ENCODE measurements at regions not wholly inside any gene's neighbourhood (a gene's known extent, or its start where the extent isn't known, plus 50 kb on each side); places are given as distances from the start of the nearest gene placed in this dataset.

DNA sequence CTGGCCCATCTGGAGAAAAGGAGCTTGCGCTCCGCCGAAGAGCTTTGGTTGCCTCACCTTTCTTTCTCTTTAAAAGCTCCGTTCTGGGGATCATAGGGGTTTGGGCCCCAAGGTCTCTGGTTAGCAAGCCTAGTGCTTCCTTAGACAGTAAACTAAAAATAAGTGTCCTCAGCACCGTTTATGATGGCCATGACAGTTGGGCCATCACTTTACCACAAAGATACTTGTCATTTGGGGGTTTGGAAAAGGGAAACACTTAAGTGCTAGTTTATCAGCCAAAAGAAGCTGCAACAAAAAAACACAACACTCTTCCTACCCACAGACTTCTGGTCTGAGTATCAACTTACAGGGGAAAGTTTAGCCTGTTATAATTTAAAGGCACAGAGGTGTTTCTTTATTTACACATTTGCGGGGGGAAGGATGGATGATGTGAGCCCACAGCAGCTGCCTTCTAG, 88.4 kb upstream of the CD44 start:
- DNase-seq = no peak
- Histone ChIP-seq H3K27me3 (no peaks in the 10 kb centered on the region), H3K36me3 (no peaks in the 10 kb centered on the region), H3K4me1 (peaks cover 0 to 25% (median 1%) of the 10 kb centered on the region in 4 donors), H3K4me3 (no peak overlapping the region), H3K27ac (peak overlapping the region in 1 of 5 donors; percentile 5), H3K9me3 (no peaks in the 10 kb centered on the region)
- no peak for TF ChIP-seq POLR2A (IDR thresholded peaks at IDR 0.05)
- no peak for TF ChIP-seq POLR2AphosphoS5 (IDR thresholded peaks at IDR 0.05)
- TF ChIP-seq, protein P1, sequence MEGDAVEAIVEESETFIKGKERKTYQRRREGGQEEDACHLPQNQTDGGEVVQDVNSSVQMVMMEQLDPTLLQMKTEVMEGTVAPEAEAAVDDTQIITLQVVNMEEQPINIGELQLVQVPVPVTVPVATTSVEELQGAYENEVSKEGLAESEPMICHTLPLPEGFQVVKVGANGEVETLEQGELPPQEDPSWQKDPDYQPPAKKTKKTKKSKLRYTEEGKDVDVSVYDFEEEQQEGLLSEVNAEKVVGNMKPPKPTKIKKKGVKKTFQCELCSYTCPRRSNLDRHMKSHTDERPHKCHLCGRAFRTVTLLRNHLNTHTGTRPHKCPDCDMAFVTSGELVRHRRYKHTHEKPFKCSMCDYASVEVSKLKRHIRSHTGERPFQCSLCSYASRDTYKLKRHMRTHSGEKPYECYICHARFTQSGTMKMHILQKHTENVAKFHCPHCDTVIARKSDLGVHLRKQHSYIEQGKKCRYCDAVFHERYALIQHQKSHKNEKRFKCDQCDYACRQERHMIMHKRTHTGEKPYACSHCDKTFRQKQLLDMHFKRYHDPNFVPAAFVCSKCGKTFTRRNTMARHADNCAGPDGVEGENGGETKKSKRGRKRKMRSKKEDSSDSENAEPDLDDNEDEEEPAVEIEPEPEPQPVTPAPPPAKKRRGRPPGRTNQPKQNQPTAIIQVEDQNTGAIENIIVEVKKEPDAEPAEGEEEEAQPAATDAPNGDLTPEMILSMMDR (IDR thresholded peaks at IDR 0.05) = no peak
- TF ChIP-seq EP300 (IDR thresholded peaks at IDR 0.05) = no peak
- WGBS, 5 donors = 60 to 76% (median 68%) methylated on average over 6 of the region's 6 CpGs
- intact Hi-C loops (cut with DNase I; ENCODE audit: low total_unique reads) = no loop called here

DNA sequence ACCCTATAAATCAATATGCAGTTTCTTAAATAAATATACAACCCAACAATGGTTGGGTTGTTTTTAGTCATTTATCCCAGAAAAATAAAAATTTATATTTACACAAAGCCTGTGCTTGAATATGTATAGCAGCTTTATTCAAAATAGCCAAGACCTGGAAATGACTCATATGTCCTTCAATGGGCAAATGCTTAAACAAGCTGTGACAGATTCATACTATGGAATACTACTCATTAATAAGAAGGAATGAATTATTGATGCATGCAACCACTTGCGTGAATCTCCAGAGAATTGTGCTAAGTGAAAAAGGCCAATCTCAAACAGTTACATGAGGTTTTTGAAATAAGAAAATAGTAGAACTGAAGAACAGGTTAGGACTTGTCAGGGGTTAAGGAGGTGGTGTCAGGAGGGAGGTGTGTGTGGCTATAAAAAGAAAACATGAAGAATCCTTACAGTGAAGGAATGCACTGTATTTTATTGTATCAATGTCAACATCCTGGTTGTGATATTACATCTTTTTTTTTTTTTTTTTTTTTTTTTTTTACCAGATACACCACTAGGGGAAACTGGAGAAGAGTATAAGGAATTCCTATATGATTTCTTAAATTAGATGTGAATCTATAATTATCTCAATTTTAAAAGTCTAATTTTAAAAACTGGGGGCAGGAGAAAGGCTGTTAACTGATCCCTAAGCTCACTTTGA, 82.4 kb upstream of the CD44 start:
- 58 to 100% (median 88%) methylated on average over 1 of the region's 1 CpG for WGBS, 5 donors
- Histone ChIP-seq H3K4me3 (no peak overlapping the region), H3K4me1 (no peaks in the 10 kb centered on the region), H3K27me3 (no peaks in the 10 kb centered on the region), H3K36me3 (no peaks in the 10 kb centered on the region), H3K9me3 (no peaks in the 10 kb centered on the region), H3K27ac (no peak overlapping the region)
- DNase-seq = no peak
- TF ChIP-seq EP300 (IDR thresholded peaks at IDR 0.05) = no peak
- intact Hi-C loops (cut with DNase I; ENCODE audit: low total_unique reads) = no loop called here

GRCh38 chr11:35057926-35058668, 80.9 kb upstream of the CD44 start:
- H3K36me3 ChIP-seq = no peaks in the 10 kb centered on the region
- H3K27ac ChIP-seq = no peak overlapping the region
- TF ChIP-seq POLR2A (IDR thresholded peaks at IDR 0.05) = no peak
- TF ChIP-seq POLR2AphosphoS5 (IDR thresholded peaks at IDR 0.05) = no peak
- intact Hi-C loops (cut with DNase I; ENCODE audit: low total_unique reads) = no loop called here
- H3K9me3 ChIP-seq = no peaks in the 10 kb centered on the region
- H3K4me3 ChIP-seq = no peak overlapping the region
- no peaks in the 10 kb centered on the region for H3K27me3 ChIP-seq
- H3K4me1 ChIP-seq = no peaks in the 10 kb centered on the region
- DNase-seq = no peak
- WGBS, 5 donors = 90 to 98% (median 94%) methylated on average over 2 of the region's 2 CpGs

GRCh38 chr11:35058669-35059434, 80.1 kb upstream of the CD44 start:
- no peaks in the 10 kb centered on the region for H3K4me1 ChIP-seq
- H3K36me3 ChIP-seq = no peaks in the 10 kb centered on the region
- DNase-seq = no peak
- no peaks in the 10 kb centered on the region for H3K9me3 ChIP-seq
- no peaks in the 10 kb centered on the region for H3K27me3 ChIP-seq
- whole genome bisulfite sequencing, 5 donors = 84 to 88% (median 87%) methylated on average over 5 of the region's 5 CpGs
- intact Hi-C loops (cut with DNase I; ENCODE audit: low total_unique reads) = no loop called here
- H3K4me3 ChIP-seq = no peak overlapping the region
- TF ChIP-seq POLR2AphosphoS5 (IDR thresholded peaks at IDR 0.05) (no peak), POLR2A (IDR thresholded peaks at IDR 0.05) (no peak), EP300 (IDR thresholded peaks at IDR 0.05) (no peak)
- TF ChIP-seq, protein P1 (IDR thresholded peaks at IDR 0.05) = no peak
- H3K27ac ChIP-seq = no peak overlapping the region

Data from stomach (tissue), 8 donors.